ENCODE measurements at regions not wholly inside any gene's neighbourhood (a gene's known extent, or its start where the extent isn't known, plus 50 kb on each side); places are given as distances from the start of the nearest gene placed in this dataset.

- no peaks in the 10 kb centered on the region for H3K36me3 ChIP-seq (ENCODE audit: insufficient read depth, low read length)
- H3K9ac ChIP-seq (ENCODE audit: low read length), result no peak overlapping the region
These were observed 640.1 kb downstream of the EPHA4 start for GRCh38 chr2:220932041-220932440.

GRCh38 chr2:220935789-220936321 is 636.2 kb downstream of the EPHA4 start:
- Histone ChIP-seq H3K4me1 (ENCODE audit: insufficient read depth, low read length) (no peaks in the 10 kb centered on the region), H3K27me3 (ENCODE audit: control insufficient read depth in 1 of 2, insufficient read depth in 2 of 2, low read length in 2 of 2) (no peaks in the 10 kb centered on the region), H3K4me3 (ENCODE audit: low read depth in 1 of 2, low read length in 2 of 2) (no peak overlapping the region), H3K36me3 (ENCODE audit: insufficient read depth, low read length) (no peaks in the 10 kb centered on the region), H3K9me3 (ENCODE audit: low read length) (no peaks in the 10 kb centered on the region), H3K9ac (ENCODE audit: low read length) (no peak overlapping the region), H3K27ac (ENCODE audit: low read depth, low read length) (no peak overlapping the region)

More at GRCh38 chr2:220932041-220932440, 640.1 kb downstream of the EPHA4 start:
- Histone ChIP-seq H3K9me3 (ENCODE audit: low read length) (no peaks in the 10 kb centered on the region), H3K4me3 (ENCODE audit: low read depth in 1 of 2, low read length in 2 of 2) (no peak overlapping the region), H3K4me1 (ENCODE audit: insufficient read depth, low read length) (no peaks in the 10 kb centered on the region), H3K27me3 (ENCODE audit: control insufficient read depth in 1 of 2, insufficient read depth in 2 of 2, low read length in 2 of 2) (no peaks in the 10 kb centered on the region), H3K27ac (ENCODE audit: low read depth, low read length) (no peak overlapping the region)

- no peak overlapping the region for H3K9ac ChIP-seq (ENCODE audit: low read length)
- H3K27me3 ChIP-seq (ENCODE audit: control insufficient read depth in 1 of 2, insufficient read depth in 2 of 2, low read length in 2 of 2), result no peaks in the 10 kb centered on the region
- no peaks in the 10 kb centered on the region for H3K4me1 ChIP-seq (ENCODE audit: insufficient read depth, low read length)
- H3K36me3 ChIP-seq (ENCODE audit: insufficient read depth, low read length), result no peaks in the 10 kb centered on the region
- H3K4me3 ChIP-seq (ENCODE audit: low read depth in 1 of 2, low read length in 2 of 2), result no peak overlapping the region
- no peaks in the 10 kb centered on the region for H3K9me3 ChIP-seq (ENCODE audit: low read length)
- H3K27ac ChIP-seq (ENCODE audit: low read depth, low read length), result no peak overlapping the region
These were observed 635.4 kb downstream of the EPHA4 start for GRCh38 chr2:220936641-220937197.

GRCh38 chr2:220937245-220937644 is 634.9 kb downstream of the EPHA4 start:
- no peak overlapping the region for H3K9ac ChIP-seq (ENCODE audit: low read length)
- no peaks in the 10 kb centered on the region for H3K36me3 ChIP-seq (ENCODE audit: insufficient read depth, low read length)
- no peaks in the 10 kb centered on the region for H3K9me3 ChIP-seq (ENCODE audit: low read length)
- H3K4me1 ChIP-seq (ENCODE audit: insufficient read depth, low read length), result no peaks in the 10 kb centered on the region
- H3K27me3 ChIP-seq (ENCODE audit: control insufficient read depth in 1 of 2, insufficient read depth in 2 of 2, low read length in 2 of 2), result no peaks in the 10 kb centered on the region
- no peak overlapping the region for H3K27ac ChIP-seq (ENCODE audit: low read depth, low read length)
- no peak overlapping the region for H3K4me3 ChIP-seq (ENCODE audit: low read depth in 1 of 2, low read length in 2 of 2)

DNA sequence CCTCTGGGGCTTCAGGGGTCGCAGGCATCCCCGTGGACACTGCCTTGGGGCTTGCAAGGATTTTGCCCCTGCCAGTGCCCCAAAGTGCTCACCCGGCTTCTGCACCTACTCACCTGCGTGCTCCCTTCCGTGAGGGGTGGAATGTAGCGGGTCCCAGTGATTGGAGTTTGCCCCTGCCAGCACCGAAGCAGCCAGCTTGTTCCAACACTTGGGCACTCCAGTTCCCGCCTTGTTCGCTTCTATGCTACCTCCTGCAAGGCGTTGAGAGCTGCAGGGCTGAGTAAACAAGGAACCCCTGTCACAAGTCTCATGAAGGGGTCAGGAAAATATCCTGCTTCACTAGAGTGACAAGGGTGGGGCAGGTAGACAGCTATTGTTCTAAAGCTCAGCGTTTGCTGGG is 631.5 kb downstream of the EPHA4 start:
- H3K9me3 ChIP-seq (ENCODE audit: low read length), result no peaks in the 10 kb centered on the region
- no peak overlapping the region for H3K27ac ChIP-seq (ENCODE audit: low read depth, low read length)
- no peaks in the 10 kb centered on the region for H3K27me3 ChIP-seq (ENCODE audit: control insufficient read depth in 1 of 2, insufficient read depth in 2 of 2, low read length in 2 of 2)
- no peaks in the 10 kb centered on the region for H3K36me3 ChIP-seq (ENCODE audit: insufficient read depth, low read length)
- H3K4me1 ChIP-seq (ENCODE audit: insufficient read depth, low read length), result no peaks in the 10 kb centered on the region
- H3K9ac ChIP-seq (ENCODE audit: low read length), result no peak overlapping the region
- no peak overlapping the region for H3K4me3 ChIP-seq (ENCODE audit: low read depth in 1 of 2, low read length in 2 of 2)

- H3K36me3 ChIP-seq (ENCODE audit: insufficient read depth, low read length), result no peaks in the 10 kb centered on the region
- H3K27ac ChIP-seq (ENCODE audit: low read depth, low read length), result no peak overlapping the region
- no peaks in the 10 kb centered on the region for H3K4me1 ChIP-seq (ENCODE audit: insufficient read depth, low read length)
- no peak overlapping the region for H3K4me3 ChIP-seq (ENCODE audit: low read depth in 1 of 2, low read length in 2 of 2)
- H3K9ac ChIP-seq (ENCODE audit: low read length), result no peak overlapping the region
- H3K9me3 ChIP-seq (ENCODE audit: low read length), result no peaks in the 10 kb centered on the region
- H3K27me3 ChIP-seq (ENCODE audit: control insufficient read depth in 1 of 2, insufficient read depth in 2 of 2, low read length in 2 of 2), result no peaks in the 10 kb centered on the region
These were observed 630.4 kb downstream of the EPHA4 start for GRCh38 chr2:220941683-220942082.

DNA sequence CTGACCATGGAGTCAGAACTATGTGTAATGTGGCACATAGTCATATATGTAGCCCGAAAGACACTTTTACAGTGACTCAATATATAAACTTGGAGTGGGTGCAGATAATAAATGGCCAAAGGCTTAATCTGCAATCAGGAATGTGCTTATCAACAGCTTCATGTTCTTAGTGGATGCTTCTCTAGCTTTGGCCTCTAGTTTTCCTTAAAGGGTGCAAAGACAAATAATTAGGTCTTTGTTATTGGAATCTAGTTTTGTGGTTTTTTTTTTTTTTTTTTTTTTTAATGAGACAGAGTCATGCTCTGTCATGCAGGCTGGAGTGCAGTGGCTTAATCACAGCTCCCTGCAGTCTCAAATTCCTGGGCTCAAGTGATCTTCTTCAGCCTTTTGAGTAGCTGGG is 625.6 kb downstream of the EPHA4 start:
- Histone ChIP-seq H3K27me3 (ENCODE audit: control insufficient read depth in 1 of 2, insufficient read depth in 2 of 2, low read length in 2 of 2) (no peaks in the 10 kb centered on the region), H3K4me1 (ENCODE audit: insufficient read depth, low read length) (no peaks in the 10 kb centered on the region), H3K36me3 (ENCODE audit: insufficient read depth, low read length) (no peaks in the 10 kb centered on the region), H3K9ac (ENCODE audit: low read length) (no peak overlapping the region), H3K4me3 (ENCODE audit: low read depth in 1 of 2, low read length in 2 of 2) (no peak overlapping the region), H3K27ac (ENCODE audit: low read depth, low read length) (no peak overlapping the region), H3K9me3 (ENCODE audit: low read length) (no peaks in the 10 kb centered on the region)

DNA sequence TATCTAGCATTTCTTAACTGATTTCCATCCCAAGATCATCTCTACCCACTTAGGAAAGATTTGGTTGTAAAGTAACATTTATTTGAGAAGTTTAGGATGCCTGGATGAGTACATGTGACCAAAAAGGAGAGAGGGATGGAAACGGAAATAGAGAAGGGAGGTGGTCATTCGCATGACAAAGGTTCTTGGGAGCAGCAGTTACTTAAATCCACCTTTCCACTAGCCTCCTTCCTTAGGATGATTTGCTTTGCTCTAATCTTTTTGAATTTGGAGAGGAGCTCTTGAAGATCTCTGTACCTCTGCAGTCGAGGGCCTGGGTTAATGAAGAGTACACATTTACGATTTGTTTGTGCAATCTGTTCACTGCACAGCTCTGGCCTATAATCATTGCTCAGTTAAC is 623.5 kb downstream of the EPHA4 start:
- no peak overlapping the region for H3K27ac ChIP-seq (ENCODE audit: low read depth, low read length)
- H3K4me1 ChIP-seq (ENCODE audit: insufficient read depth, low read length), result no peaks in the 10 kb centered on the region
- no peaks in the 10 kb centered on the region for H3K9me3 ChIP-seq (ENCODE audit: low read length)

GRCh38 chr2:220949466-220949865 is 622.6 kb downstream of the EPHA4 start:
- Histone ChIP-seq H3K27ac (ENCODE audit: low read depth, low read length) (no peak overlapping the region), H3K9me3 (ENCODE audit: low read length) (no peaks in the 10 kb centered on the region), H3K4me1 (ENCODE audit: insufficient read depth, low read length) (no peaks in the 10 kb centered on the region), H3K36me3 (ENCODE audit: insufficient read depth, low read length) (no peaks in the 10 kb centered on the region), H3K9ac (ENCODE audit: low read length) (no peak overlapping the region), H3K4me3 (ENCODE audit: low read depth in 1 of 2, low read length in 2 of 2) (no peak overlapping the region), H3K27me3 (ENCODE audit: control insufficient read depth in 1 of 2, insufficient read depth in 2 of 2, low read length in 2 of 2) (no peaks in the 10 kb centered on the region)

More for the DNA sequence above, 623.5 kb downstream of the EPHA4 start:
- no peaks in the 10 kb centered on the region for H3K36me3 ChIP-seq (ENCODE audit: insufficient read depth, low read length)
- H3K9ac ChIP-seq (ENCODE audit: low read length), result no peak overlapping the region
- no peaks in the 10 kb centered on the region for H3K27me3 ChIP-seq (ENCODE audit: control insufficient read depth in 1 of 2, insufficient read depth in 2 of 2, low read length in 2 of 2)
- H3K4me3 ChIP-seq (ENCODE audit: low read depth in 1 of 2, low read length in 2 of 2), result no peak overlapping the region

DNA sequence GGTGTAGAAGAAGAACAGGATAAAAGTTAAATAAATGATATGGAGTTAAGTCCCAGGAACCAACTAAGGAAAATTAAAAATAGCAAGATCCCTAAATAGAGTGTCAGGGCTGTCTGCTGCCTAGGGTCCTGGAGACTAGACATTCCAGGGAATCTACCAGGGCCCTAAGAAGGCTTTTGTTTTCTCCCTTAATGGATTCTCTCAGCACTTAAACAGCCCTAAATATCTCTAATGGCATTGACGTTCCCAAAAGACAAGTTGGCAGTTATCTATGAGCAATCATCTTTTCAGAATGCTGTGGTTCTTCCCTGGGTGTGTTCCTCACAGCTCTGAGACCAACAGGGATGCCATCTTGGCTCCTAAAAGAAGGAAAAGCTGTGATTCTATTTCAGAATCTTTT is 616.3 kb downstream of the EPHA4 start:
- H3K36me3 ChIP-seq (ENCODE audit: insufficient read depth, low read length), result no peaks in the 10 kb centered on the region
- H3K27ac ChIP-seq (ENCODE audit: low read depth, low read length), result no peak overlapping the region
- no peaks in the 10 kb centered on the region for H3K9me3 ChIP-seq (ENCODE audit: low read length)
- H3K27me3 ChIP-seq (ENCODE audit: control insufficient read depth in 1 of 2, insufficient read depth in 2 of 2, low read length in 2 of 2), result no peaks in the 10 kb centered on the region
- H3K4me1 ChIP-seq (ENCODE audit: insufficient read depth, low read length), result peaks cover 6% of the 10 kb centered on the region
- H3K9ac ChIP-seq (ENCODE audit: low read length), result no peak overlapping the region
- no peak overlapping the region for H3K4me3 ChIP-seq (ENCODE audit: low read depth in 1 of 2, low read length in 2 of 2)

GRCh38 chr2:220956429-220956828 is 615.7 kb downstream of the EPHA4 start:
- no peak overlapping the region for H3K4me3 ChIP-seq (ENCODE audit: low read depth in 1 of 2, low read length in 2 of 2)
- H3K27me3 ChIP-seq (ENCODE audit: control insufficient read depth in 1 of 2, insufficient read depth in 2 of 2, low read length in 2 of 2), result no peaks in the 10 kb centered on the region
- no peak overlapping the region for H3K9ac ChIP-seq (ENCODE audit: low read length)
- no peaks in the 10 kb centered on the region for H3K36me3 ChIP-seq (ENCODE audit: insufficient read depth, low read length)
- no peak overlapping the region for H3K27ac ChIP-seq (ENCODE audit: low read depth, low read length)
- H3K4me1 ChIP-seq (ENCODE audit: insufficient read depth, low read length), result peaks cover 6% of the 10 kb centered on the region
- no peaks in the 10 kb centered on the region for H3K9me3 ChIP-seq (ENCODE audit: low read length)

GRCh38 chr2:220959391-220959802 is 612.7 kb downstream of the EPHA4 start:
- Histone ChIP-seq H3K9ac (ENCODE audit: low read length) (no peak overlapping the region), H3K27ac (ENCODE audit: low read depth, low read length) (no peak overlapping the region)

More at GRCh38 chr2:220959391-220959802, 612.7 kb downstream of the EPHA4 start:
- H3K27me3 ChIP-seq (ENCODE audit: control insufficient read depth in 1 of 2, insufficient read depth in 2 of 2, low read length in 2 of 2), result no peaks in the 10 kb centered on the region
- H3K36me3 ChIP-seq (ENCODE audit: insufficient read depth, low read length), result no peaks in the 10 kb centered on the region
- H3K4me3 ChIP-seq (ENCODE audit: low read depth in 1 of 2, low read length in 2 of 2), result no peak overlapping the region
- H3K4me1 ChIP-seq (ENCODE audit: insufficient read depth, low read length), result peaks cover 6% of the 10 kb centered on the region
- no peaks in the 10 kb centered on the region for H3K9me3 ChIP-seq (ENCODE audit: low read length)

All from muscle layer of colon (tissue), 2 donors.